HG03558 (cell line): ENCODE measurements at regions not wholly inside any gene's neighbourhood (a gene's known extent, or its start where the extent isn't known, plus 50 kb on each side); places are given as distances from the start of the nearest gene placed in this dataset.

Source experiments
- ATAC-seq: cut with Tn5 transposase; IDR thresholded peaks from one replicate; pipeline ENCODE4 v1.9.1; 2021; ENCODE audit warnings: moderate number of reproducible peaks; ENCODE audit not compliant: unreplicated experiment; ENCODE audit errors: extremely low read depth

- ATAC-seq: no peak
Observed at GRCh38 chr5:171599411-171599810, 180.0 kb downstream of the FGF18 start.

GRCh38 chr5:171599957-171600612 is 180.6 kb downstream of the FGF18 start:
- no peak for ATAC-seq

- ATAC-seq: no peak
Observed at GRCh38 chr5:171600741-171601265, 181.4 kb downstream of the FGF18 start.

GRCh38 chr5:171601266-171601881 is 181.9 kb downstream of the FGF18 start:
- ATAC-seq: no peak

- no peak for ATAC-seq
Observed at GRCh38 chr5:171603591-171603990, 182.0 kb upstream of the SMIM23 start.

GRCh38 chr5:171604195-171604594 is 181.4 kb upstream of the SMIM23 start:
- no peak for ATAC-seq

- ATAC-seq: no peak
Observed at GRCh38 chr5:171606414-171607024, 179.1 kb upstream of the SMIM23 start.

GRCh38 chr5:171607863-171608262 is 177.8 kb upstream of the SMIM23 start:
- ATAC-seq: no peak

- ATAC-seq: no peak
Observed at GRCh38 chr5:171609806-171610452, 175.7 kb upstream of the SMIM23 start.

GRCh38 chr5:171610686-171611085 is 174.9 kb upstream of the SMIM23 start:
- no peak for ATAC-seq

GRCh38 chr5:171612749-171613148 is 172.9 kb upstream of the SMIM23 start:
- no peak for ATAC-seq

- ATAC-seq: no peak
Observed at GRCh38 chr5:171614511-171614910, 171.1 kb upstream of the SMIM23 start.

- no peak for ATAC-seq
Observed at GRCh38 chr5:171614971-171615653, 170.5 kb upstream of the SMIM23 start.

- ATAC-seq: no peak
Observed at GRCh38 chr5:171615705-171616640, 169.6 kb upstream of the SMIM23 start.

GRCh38 chr5:171617266-171617665 is 168.4 kb upstream of the SMIM23 start:
- ATAC-seq: no peak

GRCh38 chr5:171617817-171618591 is 167.6 kb upstream of the SMIM23 start:
- ATAC-seq: no peak

- no peak for ATAC-seq
Observed at GRCh38 chr5:171619196-171619595, 166.4 kb upstream of the SMIM23 start.

GRCh38 chr5:171619744-171620143 is 165.9 kb upstream of the SMIM23 start:
- no peak for ATAC-seq

GRCh38 chr5:171622010-171622409 is 163.6 kb upstream of the SMIM23 start:
- ATAC-seq: no peak
